GM19025 (cell line): ENCODE measurements at regions not wholly inside any gene's neighbourhood (a gene's known extent, or its start where the extent isn't known, plus 50 kb on each side); places are given as distances from the start of the nearest gene placed in this dataset.

ENCODE experiments used
- ATAC-seq: cut with Tn5 transposase; IDR thresholded peaks from one replicate; pipeline ENCODE4 v1.9.1; 2021; ENCODE audit warnings: mild to moderate bottlenecking, low read depth, moderate library complexity; ENCODE audit not compliant: unreplicated experiment

GRCh38 chr1:166221316-166221715 lies 54.5 kb upstream of the FAM78B start:
- ATAC-seq, result peak; percentile 61

- ATAC-seq, result no peak
Measured at GRCh38 chr1:166233750-166234366, 67.1 kb upstream of the FAM78B start.

DNA sequence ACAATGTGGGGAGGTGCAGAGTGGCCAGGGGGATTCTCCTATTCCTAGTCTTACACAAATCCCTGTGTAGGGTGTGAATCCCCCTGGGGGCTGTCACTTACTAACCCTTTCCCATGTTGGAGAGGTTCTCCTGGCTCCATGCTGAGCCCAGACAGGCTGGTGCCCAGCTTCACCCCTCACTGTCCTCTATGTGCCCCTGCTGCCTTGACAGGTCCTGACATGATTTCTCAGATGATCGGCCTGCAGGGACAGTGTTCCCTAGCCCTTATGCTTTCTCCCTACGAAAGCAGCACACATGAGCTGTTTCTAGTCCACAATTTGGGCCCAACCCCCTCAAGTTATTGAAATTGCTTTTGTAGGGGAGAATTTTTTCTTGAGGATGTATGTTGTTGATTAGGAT lies 68.9 kb upstream of the FAM78B start:
- ATAC-seq, result no peak

GRCh38 chr1:166237675-166238074 lies 70.9 kb upstream of the FAM78B start:
- no peak for ATAC-seq

GRCh38 chr1:166253076-166253779 lies 86.4 kb upstream of the FAM78B start:
- ATAC-seq, result no peak

GRCh38 chr1:166258017-166258416 lies 91.2 kb upstream of the FAM78B start:
- ATAC-seq, result peak; percentile 64

- no peak for ATAC-seq
Measured at GRCh38 chr1:166261511-166261910, 94.7 kb upstream of the FAM78B start.

DNA sequence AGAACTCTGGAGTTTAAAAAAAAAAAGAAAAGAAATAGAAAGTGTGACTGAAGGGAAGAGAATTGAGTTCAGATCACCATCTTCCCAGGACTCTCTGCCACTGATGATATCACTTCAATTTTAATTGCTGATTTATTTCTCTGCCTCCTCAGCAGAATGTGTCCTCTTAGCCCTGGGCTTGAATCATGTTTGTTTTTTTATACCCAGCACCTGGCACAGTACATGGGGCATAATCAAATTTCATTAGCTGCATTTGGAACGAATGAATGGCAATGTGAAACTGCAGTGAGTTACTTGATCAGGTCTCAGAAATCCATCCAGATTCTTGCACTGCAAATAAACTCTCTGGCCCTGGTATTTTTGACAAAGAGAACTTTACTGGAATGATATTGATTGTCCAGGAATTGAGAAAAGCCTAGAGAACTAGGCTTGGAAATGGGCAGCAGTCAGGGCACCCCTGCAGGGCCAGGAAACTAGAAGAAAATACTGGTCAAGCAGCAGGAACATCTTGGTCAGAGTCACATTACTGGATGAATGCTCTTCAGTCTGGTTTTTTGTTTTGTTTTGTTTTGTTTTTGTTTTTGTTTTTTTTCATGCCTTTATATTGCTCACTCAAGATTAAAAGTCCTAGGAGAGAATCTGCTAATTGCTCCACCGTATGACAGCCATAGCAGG lies 103.8 kb upstream of the FAM78B start:
- ATAC-seq, result no peak

DNA sequence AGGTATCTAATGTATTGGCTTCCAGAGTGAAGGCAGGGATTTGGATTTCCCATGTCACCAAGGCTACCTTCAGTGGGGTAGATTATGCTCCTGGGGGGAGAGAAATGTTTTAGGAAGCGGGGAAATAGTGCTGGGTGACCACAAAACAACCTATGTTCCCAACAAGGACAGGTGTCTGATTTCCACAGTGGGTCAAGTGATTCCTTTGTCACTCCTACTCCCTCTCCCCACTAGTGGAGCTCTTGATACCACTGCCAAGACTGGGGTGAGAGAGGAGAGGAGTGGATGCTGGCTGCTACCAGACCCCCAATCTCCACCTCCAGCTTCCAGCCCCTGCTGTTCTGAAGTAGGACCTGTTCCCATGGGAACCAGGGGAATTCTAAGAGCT lies 104.3 kb upstream of the FAM78B start:
- no peak for ATAC-seq

- ATAC-seq, result no peak
Measured at GRCh38 chr1:166272155-166272554, 105.4 kb upstream of the FAM78B start.

- no peak for ATAC-seq
Measured at GRCh38 chr1:166272851-166273250, 106.0 kb upstream of the FAM78B start.

GRCh38 chr1:166273618-166274017 lies 106.8 kb upstream of the FAM78B start:
- no peak for ATAC-seq

- no peak for ATAC-seq
Measured at GRCh38 chr1:166282391-166283137, 115.8 kb upstream of the FAM78B start.

GRCh38 chr1:166283190-166283589 lies 116.4 kb upstream of the FAM78B start:
- no peak for ATAC-seq

DNA sequence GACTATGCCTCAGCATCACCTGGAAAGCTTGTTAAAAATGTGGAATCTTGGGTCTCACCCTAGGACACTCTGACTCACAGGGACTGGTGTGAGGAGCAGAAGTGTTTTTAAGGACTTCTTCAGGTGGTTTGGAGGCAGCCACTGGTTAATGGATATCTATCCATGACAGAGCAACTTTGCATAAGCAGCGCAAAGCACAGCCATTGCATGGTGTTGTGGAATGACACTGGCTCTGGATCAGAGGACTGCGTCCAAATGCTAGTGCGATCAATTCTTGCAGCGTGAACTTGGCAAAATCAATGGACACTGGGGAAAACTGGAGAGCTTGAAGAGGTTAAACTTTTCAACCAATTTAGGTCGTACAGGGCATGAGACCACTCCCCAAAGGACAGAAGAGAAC lies 116.8 kb upstream of the FAM78B start:
- ATAC-seq, result no peak

GRCh38 chr1:166289309-166290050 lies 122.7 kb upstream of the FAM78B start:
- ATAC-seq, result no peak

DNA sequence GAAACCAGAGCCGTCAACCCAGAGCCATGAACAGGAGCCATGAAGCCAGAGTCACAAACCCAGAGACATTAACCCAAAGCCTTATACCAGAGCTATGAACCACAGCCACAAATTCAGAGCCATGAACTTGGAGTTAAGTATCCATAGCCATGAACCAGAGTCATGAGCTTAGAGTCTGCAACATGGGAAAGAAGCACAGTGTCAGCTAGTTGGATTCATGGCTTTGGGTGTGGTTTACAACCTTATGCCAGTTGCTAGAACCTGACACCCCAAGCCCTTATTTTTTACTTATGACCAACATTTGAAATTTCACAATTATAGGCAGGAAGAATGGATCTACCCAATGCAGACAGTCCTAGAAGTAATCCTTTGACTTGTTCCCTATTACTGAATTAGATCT lies 128.9 kb upstream of the FAM78B start:
- ATAC-seq, result no peak

DNA sequence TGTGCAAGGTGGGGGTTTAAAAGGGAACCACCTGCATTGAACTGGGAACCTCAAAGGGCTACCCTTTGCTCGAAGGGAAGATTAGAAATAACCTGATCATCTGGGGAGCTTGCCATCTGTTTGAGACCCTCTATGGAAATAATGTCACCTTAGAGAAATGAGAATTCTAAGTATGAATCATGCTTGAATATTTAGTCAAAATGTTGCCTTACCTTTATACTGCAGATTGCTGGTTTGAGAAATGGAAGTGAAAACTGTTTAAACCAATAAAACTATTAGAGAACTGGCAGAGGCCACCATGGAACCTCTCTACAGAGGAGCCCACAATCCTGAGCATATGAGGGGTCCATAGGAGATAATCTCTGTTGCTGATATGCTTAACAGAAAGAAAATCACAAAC lies 131.2 kb upstream of the FAM78B start:
- no peak for ATAC-seq

GRCh38 chr1:166300767-166301166 lies 134.0 kb upstream of the FAM78B start:
- no peak for ATAC-seq

GRCh38 chr1:166302989-166303758 lies 136.4 kb upstream of the FAM78B start:
- ATAC-seq, result no peak
